ENCODE measurements at regions not wholly inside any gene's neighbourhood (a gene's known extent, or its start where the extent isn't known, plus 50 kb on each side); places are given as distances from the start of the nearest gene placed in this dataset.

DNA sequence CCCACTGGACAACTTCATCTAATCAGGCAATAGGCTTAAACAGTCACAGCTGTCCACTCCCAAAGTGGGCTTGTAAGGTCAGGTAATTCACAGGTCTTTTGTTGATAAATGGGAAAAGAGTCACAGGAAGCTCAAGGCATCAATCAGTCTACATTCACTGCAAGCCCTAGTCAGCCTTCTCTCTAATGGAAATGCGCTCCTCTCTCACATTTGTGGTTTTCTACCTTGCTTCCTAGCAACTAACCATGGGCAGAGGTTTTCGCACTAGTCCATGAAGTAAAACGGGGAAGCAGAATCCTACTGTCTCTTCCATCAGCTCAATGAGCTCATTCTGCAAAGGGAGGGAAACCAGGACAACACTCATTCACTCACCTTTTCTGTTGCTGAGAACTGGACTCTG lies 53.5 kb upstream of the APBB1IP start:
- DNase-seq: no peak
- H3K27me3 ChIP-seq (replicated peaks; ENCODE audit: control insufficient read depth, insufficient read depth, low read length): no peaks in the 10 kb centered on the region
- no TSS peak for BruUV-seq (replicated peaks)
- TF ChIP-seq, protein P1, sequence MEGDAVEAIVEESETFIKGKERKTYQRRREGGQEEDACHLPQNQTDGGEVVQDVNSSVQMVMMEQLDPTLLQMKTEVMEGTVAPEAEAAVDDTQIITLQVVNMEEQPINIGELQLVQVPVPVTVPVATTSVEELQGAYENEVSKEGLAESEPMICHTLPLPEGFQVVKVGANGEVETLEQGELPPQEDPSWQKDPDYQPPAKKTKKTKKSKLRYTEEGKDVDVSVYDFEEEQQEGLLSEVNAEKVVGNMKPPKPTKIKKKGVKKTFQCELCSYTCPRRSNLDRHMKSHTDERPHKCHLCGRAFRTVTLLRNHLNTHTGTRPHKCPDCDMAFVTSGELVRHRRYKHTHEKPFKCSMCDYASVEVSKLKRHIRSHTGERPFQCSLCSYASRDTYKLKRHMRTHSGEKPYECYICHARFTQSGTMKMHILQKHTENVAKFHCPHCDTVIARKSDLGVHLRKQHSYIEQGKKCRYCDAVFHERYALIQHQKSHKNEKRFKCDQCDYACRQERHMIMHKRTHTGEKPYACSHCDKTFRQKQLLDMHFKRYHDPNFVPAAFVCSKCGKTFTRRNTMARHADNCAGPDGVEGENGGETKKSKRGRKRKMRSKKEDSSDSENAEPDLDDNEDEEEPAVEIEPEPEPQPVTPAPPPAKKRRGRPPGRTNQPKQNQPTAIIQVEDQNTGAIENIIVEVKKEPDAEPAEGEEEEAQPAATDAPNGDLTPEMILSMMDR (IDR thresholded peaks at IDR 0.05; ENCODE audit: insufficient read depth in 1 of 2, low read depth in 1 of 2, low read length in 1 of 2, severe bottlenecking in 1 of 2, unreplicated experiment in 1 of 2): no peak
- no peak overlapping the region for H3K4me3 ChIP-seq (ENCODE audit: low read depth, low read length)
- CTCF ChIA-PET: no interaction called here
- no peaks in the 10 kb centered on the region for H3K36me3 ChIP-seq (ENCODE audit: control insufficient read depth, insufficient read depth, low read length)
- H3K9me3 ChIP-seq: no peaks in the 10 kb centered on the region
- Mint-ChIP-seq H3K4me3 (ENCODE audit: unreplicated experiment) (no peak overlapping the region), H3K9me3 (ENCODE audit: unreplicated experiment) (no peaks in the 10 kb centered on the region), H3K27me3 (ENCODE audit: insufficient read depth, unreplicated experiment) (no peaks in the 10 kb centered on the region), H3K36me3 (ENCODE audit: insufficient read depth, unreplicated experiment) (no peaks in the 10 kb centered on the region), H3K27ac (ENCODE audit: unreplicated experiment) (no peak overlapping the region), H3K4me1 (ENCODE audit: low read depth, unreplicated experiment) (peaks cover 16% of the 10 kb centered on the region)
- H3K4me1 ChIP-seq: no peaks in the 10 kb centered on the region; the same call in 1 of the 2 replicates
- POLR2A ChIA-PET: no interaction called here
- intact Hi-C loops (cut with micrococcal nuclease; ENCODE audit: unreplicated experiment): no loop called here

DNA sequence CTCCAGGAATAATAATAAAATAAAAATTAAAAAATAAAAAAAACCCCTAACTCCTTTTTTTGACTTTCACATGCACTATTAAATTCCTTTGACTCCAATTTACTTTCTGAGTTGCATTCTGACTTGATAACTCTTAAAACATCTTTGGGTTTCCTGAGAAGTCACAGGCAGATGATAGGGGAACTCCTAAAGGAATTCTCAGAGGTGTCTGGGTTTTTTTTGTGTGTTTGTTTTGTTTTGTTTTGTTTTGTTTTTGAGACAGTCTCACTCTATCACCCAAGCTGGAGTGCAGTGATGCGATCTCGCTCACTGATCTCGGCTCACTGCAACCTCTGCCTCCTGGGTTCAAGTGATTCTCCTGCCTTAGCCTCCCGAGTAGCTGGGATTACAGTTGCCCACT lies 52.7 kb upstream of the APBB1IP start:
- DNase-seq: no peak
- H3K9me3 Mint-ChIP-seq (ENCODE audit: unreplicated experiment): no peaks in the 10 kb centered on the region
- H3K27me3 Mint-ChIP-seq (ENCODE audit: insufficient read depth, unreplicated experiment): no peaks in the 10 kb centered on the region
- CTCF ChIA-PET: no interaction called here
- POLR2A ChIA-PET: no interaction called here
- Histone ChIP-seq H3K4me3 (ENCODE audit: low read depth, low read length) (no peak overlapping the region), H3K27me3 (replicated peaks; ENCODE audit: control insufficient read depth, insufficient read depth, low read length) (no peaks in the 10 kb centered on the region), H3K9me3 (no peaks in the 10 kb centered on the region), H3K4me1 (no peaks in the 10 kb centered on the region; the same call in 1 of the 2 replicates), H3K36me3 (ENCODE audit: control insufficient read depth, insufficient read depth, low read length) (no peaks in the 10 kb centered on the region)
- no peaks in the 10 kb centered on the region for H3K36me3 Mint-ChIP-seq (ENCODE audit: insufficient read depth, unreplicated experiment)
- no TSS peak for BruUV-seq (replicated peaks)
- H3K27ac Mint-ChIP-seq (ENCODE audit: unreplicated experiment): no peak overlapping the region
- H3K4me3 Mint-ChIP-seq (ENCODE audit: unreplicated experiment): no peak overlapping the region
- intact Hi-C loops (cut with micrococcal nuclease; ENCODE audit: unreplicated experiment): no loop called here
- TF ChIP-seq, protein P1 (IDR thresholded peaks at IDR 0.05; ENCODE audit: insufficient read depth in 1 of 2, low read depth in 1 of 2, low read length in 1 of 2, severe bottlenecking in 1 of 2, unreplicated experiment in 1 of 2): no peak
- H3K4me1 Mint-ChIP-seq (ENCODE audit: low read depth, unreplicated experiment): peaks cover 16% of the 10 kb centered on the region

DNA sequence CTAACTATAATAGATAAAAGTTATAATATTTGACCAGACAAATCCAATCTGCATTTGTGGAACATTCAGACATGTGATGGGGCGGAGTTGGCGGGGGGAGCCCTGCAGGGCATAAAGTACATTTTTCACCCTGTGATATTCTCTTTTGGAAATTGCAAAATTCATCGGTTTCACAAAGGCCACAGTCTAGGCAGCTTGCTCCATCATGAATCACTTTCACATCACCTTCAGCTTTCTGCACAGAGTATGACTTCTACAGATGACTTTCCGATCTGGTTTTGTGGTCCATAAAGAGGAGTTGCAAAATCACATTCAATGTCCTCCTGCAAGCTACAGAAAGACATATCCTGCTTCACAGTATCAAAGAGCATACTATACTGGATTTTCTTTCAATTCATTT lies 51.4 kb upstream of the APBB1IP start:
- H3K36me3 Mint-ChIP-seq (ENCODE audit: insufficient read depth, unreplicated experiment): no peaks in the 10 kb centered on the region
- POLR2A ChIA-PET: no interaction called here
- intact Hi-C loops (cut with micrococcal nuclease; ENCODE audit: unreplicated experiment): no loop called here
- H3K4me3 Mint-ChIP-seq (ENCODE audit: unreplicated experiment): no peak overlapping the region
- H3K27ac Mint-ChIP-seq (ENCODE audit: unreplicated experiment): no peak overlapping the region
- Histone ChIP-seq H3K36me3 (ENCODE audit: control insufficient read depth, insufficient read depth, low read length) (no peaks in the 10 kb centered on the region), H3K4me3 (ENCODE audit: low read depth, low read length) (no peak overlapping the region), H3K27me3 (replicated peaks; ENCODE audit: control insufficient read depth, insufficient read depth, low read length) (no peaks in the 10 kb centered on the region), H3K9me3 (no peaks in the 10 kb centered on the region), H3K4me1 (no peaks in the 10 kb centered on the region; the same call in 1 of the 2 replicates)
- no peaks in the 10 kb centered on the region for H3K27me3 Mint-ChIP-seq (ENCODE audit: insufficient read depth, unreplicated experiment)
- TF ChIP-seq, protein P1 (IDR thresholded peaks at IDR 0.05; ENCODE audit: insufficient read depth in 1 of 2, low read depth in 1 of 2, low read length in 1 of 2, severe bottlenecking in 1 of 2, unreplicated experiment in 1 of 2): no peak
- no peaks in the 10 kb centered on the region for H3K9me3 Mint-ChIP-seq (ENCODE audit: unreplicated experiment)
- CTCF ChIA-PET: interaction anchor here (0.5 kb wide), 1 partner anchor 1691 kb away, joined by 3 read pairs; no protein-coding TSS in a partner anchor
- DNase-seq: no peak
- peaks cover 16% of the 10 kb centered on the region for H3K4me1 Mint-ChIP-seq (ENCODE audit: low read depth, unreplicated experiment)
- no TSS peak for BruUV-seq (replicated peaks)
